B cell (primary cell): ENCODE measurements at regions not wholly inside any gene's neighbourhood (a gene's known extent, or its start where the extent isn't known, plus 50 kb on each side); places are given as distances from the start of the nearest gene placed in this dataset.

Source experiments
- ATAC-seq: fragments of 200-7000 bp; cut with Tn5 transposase; one replicate; pipeline ENCODE4 v1.10.0; 2021; ENCODE audit warnings: low read depth, mild to moderate bottlenecking, moderate number of reproducible peaks, moderate library complexity
- CTCF ChIA-PET: fragments of 350-600 bp; sonication (Branson Sonifier 250); formaldehyde crosslinking; loops from one replicate; lab custom pipeline; 2021; ENCODE audit warnings: antibody characterized with exemption, inconsistent platforms; lab: Charles Lee
- POLR2A ChIA-PET: fragments of 350-600 bp; sonication (Branson Sonifier 250); formaldehyde crosslinking; loops from one replicate; lab custom pipeline; 2021; ENCODE audit warnings: antibody characterized with exemption; lab: Charles Lee
- DNase-seq: peaks from one replicate; pipeline ENCODE4 v3.0.0; 2013
- H2AFZ ChIP-seq: 2 replicates; pipeline ENCODE4 v1.6.1; 2012; ENCODE audit warnings: mild to moderate bottlenecking, low read depth, low read length; ENCODE audit not compliant: insufficient read depth, poor library complexity, severe bottlenecking
- H3K27ac ChIP-seq, 2 donors: 1 replicate in 1 of 2; 2 replicates in 1 of 2; pipeline ENCODE4 v1.5.1; 2012 to 2013; ENCODE audit warnings: low read length in 2 of 2, mild to moderate bottlenecking in 2 of 2, moderate library complexity in 1 of 2
- H3K27me3 ChIP-seq, 4 experiments: fragments of 200-600 bp in 1 of 4; sonication (generic) in 1 of 4; replicated peaks in 1 of 4; 1 replicate in 2 of 4; 2 replicates in 2 of 4; pipeline versions ENCODE4 v1.6.1 to v1.7.0; 2013 to 2016; ENCODE audit warnings: low read length in 3 of 4, mild to moderate bottlenecking in 2 of 4, mixed read lengths in 1 of 4, moderate library complexity in 1 of 4; ENCODE audit not compliant: insufficient read depth in 4 of 4, control insufficient read depth in 3 of 4; ENCODE audit errors: control extremely low read depth in 1 of 4
- H3K36me3 ChIP-seq, 2 experiments: replicated peaks in 1 of 2; 1 replicate in 1 of 2; 2 replicates in 1 of 2; pipeline versions ENCODE4 v1.6.1 to v1.7.1; 2013; ENCODE audit warnings: low read length in 1 of 2; ENCODE audit not compliant: insufficient read depth in 2 of 2, control insufficient read depth in 1 of 2; ENCODE audit errors: control extremely low read depth in 1 of 2, extremely low read depth in 1 of 2
- H3K4me1 ChIP-seq, 2 donors: fragments of 200-600 bp in 1 of 2; sonication (generic) in 1 of 2; 1 replicate in 1 of 2; 2 replicates in 1 of 2; pipeline versions ENCODE4 v1.5.1 to v1.6.1; 2013 to 2017; ENCODE audit warnings: low read length in 2 of 2; ENCODE audit not compliant: control insufficient read depth in 2 of 2, insufficient read depth in 2 of 2
- H3K4me2 ChIP-seq: replicated peaks from 2 replicates; pipeline ENCODE3; 2012; ENCODE audit warnings: mild to moderate bottlenecking, low read depth, low read length; ENCODE audit not compliant: poor library complexity, severe bottlenecking
- H3K4me3 ChIP-seq, 5 experiments: fragments of 200-600 bp in 1 of 5; sonication (generic) in 1 of 5; 1 replicate in 3 of 5; 2 replicates in 2 of 5; pipeline versions ENCODE4 v1.5.1 to v1.7.0; 2011 to 2016; ENCODE audit warnings: low read length in 4 of 5, mild to moderate bottlenecking in 4 of 5, low read depth in 2 of 5, control low read depth in 1 of 5, moderate library complexity in 1 of 5; ENCODE audit not compliant: insufficient read depth in 1 of 5; ENCODE audit errors: control extremely low read depth in 1 of 5, extremely low read depth in 1 of 5
- H3K79me2 ChIP-seq: fragments of 200-600 bp; sonication (generic); one replicate; pipeline ENCODE4 v1.6.0; 2016; ENCODE audit warnings: low read length; ENCODE audit not compliant: control insufficient read depth, insufficient read depth
- H3K9ac ChIP-seq: fragments of 200-600 bp; sonication (generic); 2 replicates; pipeline ENCODE4 v1.6.1; 2017; ENCODE audit warnings: mild to moderate bottlenecking, low read length, moderate library complexity
- H3K9me3 ChIP-seq, 3 donors: one replicate each; pipeline versions ENCODE4 v1.6.1 to v1.7.1; 2013; ENCODE audit warnings: low read length in 2 of 3; ENCODE audit not compliant: control insufficient read depth in 2 of 3, insufficient read depth in 1 of 3; ENCODE audit errors: control extremely low read depth in 1 of 3
- H4K20me1 ChIP-seq: 2 replicates; pipeline ENCODE4 v1.6.0; 2012; ENCODE audit warnings: mild to moderate bottlenecking, low read length; ENCODE audit not compliant: insufficient read depth, control insufficient read depth, poor library complexity, severe bottlenecking
- H3K27ac Mint-ChIP-seq: one replicate; pipeline ENCODE4 v1.8.0; 2021; ENCODE audit warnings: mixed read lengths
- H3K27me3 Mint-ChIP-seq: one replicate; pipeline ENCODE4 v1.8.0; 2021; ENCODE audit warnings: mixed read lengths
- H3K4me1 Mint-ChIP-seq: one replicate; pipeline ENCODE4 v1.8.0; 2021; ENCODE audit warnings: mixed read lengths
- H3K4me3 Mint-ChIP-seq: one replicate; pipeline ENCODE4 v1.8.0; 2021; ENCODE audit warnings: mixed read lengths
- H3K9me3 Mint-ChIP-seq: one replicate; pipeline ENCODE4 v1.8.0; 2022; ENCODE audit warnings: mixed read lengths; ENCODE audit not compliant: insufficient read depth
- CTCF ChIP-seq: fragments of 200-600 bp; IDR thresholded peaks from one replicate; pipeline ENCODE4 v1.8.0; 2022; ENCODE audit warnings: antibody characterized with exemption, mild to moderate bottlenecking
- EZH2 ChIP-seq: IDR thresholded peaks from 2 replicates; pipeline ENCODE4 v1.6.1; 2012; ENCODE audit warnings: borderline replicate concordance, low read depth, mild to moderate bottlenecking, moderate library complexity, low read length; ENCODE audit not compliant: insufficient read depth, poor library complexity, severe bottlenecking
- WGBS: methylation state at CpG from one replicate; pipeline ENCODE4 v1.1.5; 2013; ENCODE audit warnings: missing lambda C conversion rate; ENCODE audit not compliant: insufficient coverage; 5-methylcytosine and 5-hydroxymethylcytosine counted together
- intact Hi-C: fragments of 100-400 bp; cut with micrococcal nuclease; formaldehyde crosslinking; loops from one replicate; pipeline ENCODE4 v1.10.0; 2022

- Mint-ChIP-seq H3K27ac (no peak overlapping the region), H3K9me3 (peaks cover 9% of the 10 kb centered on the region), H3K4me3 (no peak overlapping the region), H3K27me3 (no peaks in the 10 kb centered on the region), H3K4me1 (no peaks in the 10 kb centered on the region)
- no peak overlapping the region for H3K9ac ChIP-seq
- H3K79me2 ChIP-seq, result no peaks in the 10 kb centered on the region
- no peaks in the 10 kb centered on the region for H3K27me3 ChIP-seq
- H3K27ac ChIP-seq, result no peak overlapping the region
- H3K4me2 ChIP-seq, result no peak overlapping the region
- no peak for TF ChIP-seq CTCF
- TF ChIP-seq EZH2, result no peak
- no peaks in the 10 kb centered on the region for H3K36me3 ChIP-seq
- no peak overlapping the region for H3K4me3 ChIP-seq
- WGBS, result 68% methylated on average over 3 of the region's 5 CpGs
- intact Hi-C loops, result no loop called here
- ATAC-seq (no peak), DNase-seq (no peak)
- no peak overlapping the region for H2AFZ ChIP-seq
- ChIA-PET POLR2A (no interaction called here), CTCF (no interaction called here)
- no peaks in the 10 kb centered on the region for H3K4me1 ChIP-seq
- H4K20me1 ChIP-seq, result no peaks in the 10 kb centered on the region
- H3K9me3 ChIP-seq, result no peaks in the 10 kb centered on the region
Observed at GRCh38 chr7:109497053-109497452, 927.4 kb downstream of the DNAJB9 start.

GRCh38 chr7:109498131-109498530 is 928.5 kb downstream of the DNAJB9 start:
- ChIA-PET CTCF (no interaction called here), POLR2A (no interaction called here)
- Histone ChIP-seq H3K4me1 (no peaks in the 10 kb centered on the region), H3K9me3 (no peaks in the 10 kb centered on the region), H4K20me1 (no peaks in the 10 kb centered on the region), H3K4me2 (no peak overlapping the region), H3K9ac (no peak overlapping the region), H3K27ac (no peak overlapping the region), H3K36me3 (no peaks in the 10 kb centered on the region), H2AFZ (no peak overlapping the region), H3K79me2 (no peaks in the 10 kb centered on the region), H3K4me3 (no peak overlapping the region), H3K27me3 (no peaks in the 10 kb centered on the region)
- H3K4me3 Mint-ChIP-seq, result no peak overlapping the region
- TF ChIP-seq CTCF, result no peak
- no peak for TF ChIP-seq EZH2
- H3K27ac Mint-ChIP-seq, result no peak overlapping the region
- no CpG with 5 or more reads among the region's 2 CpGs for WGBS
- ATAC-seq (no peak), DNase-seq (no peak)
- no peaks in the 10 kb centered on the region for H3K4me1 Mint-ChIP-seq
- intact Hi-C loops, result no loop called here
- peaks cover 7% of the 10 kb centered on the region for H3K9me3 Mint-ChIP-seq
- H3K27me3 Mint-ChIP-seq, result no peaks in the 10 kb centered on the region
